HCEC 1CT (cell line): ENCODE measurements at regions not wholly inside any gene's neighbourhood (a gene's known extent, or its start where the extent isn't known, plus 50 kb on each side); places are given as distances from the start of the nearest gene placed in this dataset.
"Not testable (repeated sequence)": the region's sequence is repeated elsewhere in the genome, so short reads cannot be mapped to it uniquely, and the experiment has no call there.

ENCODE experiments used
- DNase-seq: peaks from one replicate; pipeline ENCODE4 v3.0.0-alpha.2; 2017

- DNase-seq = peak; percentile 56
Measured at GRCh38 chr4:101730291-101731117, 60.0 kb upstream of the BANK1 start.

- DNase-seq = no peak
Measured at GRCh38 chr4:101727238-101727637, 63.3 kb upstream of the BANK1 start.

- no peak for DNase-seq
Measured at GRCh38 chr4:101724093-101724492, 66.4 kb upstream of the BANK1 start.

- no peak for DNase-seq
Measured at GRCh38 chr4:101718810-101719209, 71.7 kb upstream of the BANK1 start.

- peak; percentile 27 for DNase-seq
Measured at GRCh38 chr4:101711590-101712260, 78.8 kb upstream of the BANK1 start.

- no peak for DNase-seq
Measured at GRCh38 chr4:101710806-101711205, 79.7 kb upstream of the BANK1 start.

- DNase-seq = peak; percentile 10
Measured at GRCh38 chr4:101708293-101709039, 82.1 kb upstream of the BANK1 start.

GRCh38 chr4:101707596-101707995, 82.9 kb upstream of the BANK1 start:
- peak; percentile 5 for DNase-seq

- DNase-seq = no peak
Measured at GRCh38 chr4:101706535-101707057, 83.9 kb upstream of the BANK1 start.

GRCh38 chr4:101701551-101701950, 89.0 kb upstream of the BANK1 start:
- DNase-seq = no peak

GRCh38 chr4:101699441-101700124, 90.9 kb upstream of the BANK1 start:
- no peak for DNase-seq

GRCh38 chr4:101697266-101697665, 93.3 kb upstream of the BANK1 start:
- DNase-seq = no peak

- no peak for DNase-seq
Measured at GRCh38 chr4:101696276-101697010, 94.1 kb upstream of the BANK1 start.

- DNase-seq = no peak
Measured at GRCh38 chr4:101695176-101695575, 95.4 kb upstream of the BANK1 start.

GRCh38 chr4:101694403-101694802, 96.1 kb upstream of the BANK1 start:
- DNase-seq = not testable (repeated sequence)

- no peak for DNase-seq
Measured at GRCh38 chr4:101693842-101694398, 96.6 kb upstream of the BANK1 start.

GRCh38 chr4:101689220-101689619, 101.3 kb upstream of the BANK1 start:
- no peak for DNase-seq

- DNase-seq = no peak
Measured at GRCh38 chr4:101685126-101685525, 105.4 kb upstream of the BANK1 start.

- no peak for DNase-seq
Measured at GRCh38 chr4:101682946-101683345, 107.6 kb upstream of the BANK1 start.

- DNase-seq = peak; percentile 24
Measured at GRCh38 chr4:101678180-101678579, 112.3 kb upstream of the BANK1 start.

- no peak for DNase-seq
Measured at GRCh38 chr4:101670897-101671296, 119.6 kb upstream of the BANK1 start.

GRCh38 chr4:101670370-101670769, 120.2 kb upstream of the BANK1 start:
- DNase-seq = no peak
